Stimulated activated memory B cell treated with anti-CD40 and anti-IgM and Interleukin-4, amounts not matched to agents 10 μg/mL and 1 μg/mL and 100 μg/mL, for 72 hours (primary cell): ENCODE measurements at regions not wholly inside any gene's neighbourhood (a gene's known extent, or its start where the extent isn't known, plus 50 kb on each side); places are given as distances from the start of the nearest gene placed in this dataset.
A peak's percentile ranks its signal among the peaks of the same experiment; 100 is the strongest.
"Not testable (repeated sequence)": the region's sequence is repeated elsewhere in the genome, so short reads cannot be mapped to it uniquely, and the experiment has no call there.

Experiments
- ATAC-seq: fragments of 150-1000 bp; cut with Tn5 transposase; 2 replicates; pipeline ENCODE4 v1.10.0; 2021
- H3K27ac Mint-ChIP-seq: one replicate; pipeline ENCODE4 v1.8.0; 2022; ENCODE audit warnings: mild to moderate bottlenecking, mixed read lengths
- H3K27me3 Mint-ChIP-seq: one replicate; pipeline ENCODE4 v1.8.0; 2022; ENCODE audit warnings: mixed read lengths
- H3K36me3 Mint-ChIP-seq: one replicate; pipeline ENCODE4 v1.8.0; 2022; ENCODE audit warnings: mixed read lengths
- H3K4me1 Mint-ChIP-seq: one replicate; pipeline ENCODE4 v1.8.0; 2022; ENCODE audit warnings: mixed read lengths
- H3K4me3 Mint-ChIP-seq: one replicate; pipeline ENCODE4 v1.8.0; 2022; ENCODE audit warnings: mild to moderate bottlenecking, moderate library complexity, mixed read lengths
- H3K9me3 Mint-ChIP-seq: one replicate; pipeline ENCODE4 v1.8.0; 2022; ENCODE audit warnings: mixed read lengths

DNA sequence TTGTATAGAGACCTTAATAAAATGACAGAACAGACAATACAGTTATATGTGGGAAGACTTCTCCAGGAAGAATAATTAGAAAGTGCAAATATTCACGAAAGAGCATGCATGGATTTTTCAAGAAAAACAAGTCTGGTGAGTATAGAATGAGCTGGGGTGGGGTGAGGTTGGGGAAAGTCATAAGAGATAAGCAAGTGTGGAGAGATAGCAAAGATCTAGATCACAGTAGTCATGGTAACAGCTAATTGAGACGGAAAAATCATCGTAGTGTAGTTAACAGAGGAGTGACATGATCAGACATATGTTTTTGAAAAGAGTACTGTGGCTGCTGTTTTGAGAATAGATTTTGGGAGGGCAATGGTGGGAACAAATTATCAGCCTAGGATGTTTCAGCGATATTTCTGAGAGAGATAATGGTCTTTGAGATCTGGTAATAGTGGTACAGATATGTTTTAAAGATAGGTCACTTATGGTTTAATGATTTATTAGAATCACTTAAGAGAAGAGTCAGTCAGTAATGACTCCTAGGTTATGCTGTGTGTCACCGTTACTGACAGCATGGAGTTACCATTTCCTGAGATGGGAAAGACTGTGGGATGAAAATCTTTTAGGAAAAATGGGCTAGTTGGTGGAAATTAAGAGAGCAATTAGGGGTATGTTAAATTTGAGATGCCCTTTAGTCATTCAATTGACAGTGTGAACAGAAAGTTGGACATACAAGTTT, 248.5 kb upstream of the SLC8A1 start:
- Mint-ChIP-seq H3K4me3 (no peak overlapping the region), H3K27ac (no peak overlapping the region), H3K27me3 (no peaks in the 10 kb centered on the region), H3K9me3 (no peaks in the 10 kb centered on the region), H3K4me1 (no peaks in the 10 kb centered on the region), H3K36me3 (no peaks in the 10 kb centered on the region)
- no peak for ATAC-seq

GRCh38 chr2:40712197-40712894, 260.5 kb upstream of the SLC8A1 start:
- not testable (repeated sequence) for H3K9me3 Mint-ChIP-seq, H3K27ac Mint-ChIP-seq, H3K4me3 Mint-ChIP-seq, ATAC-seq, H3K36me3 Mint-ChIP-seq, H3K4me1 Mint-ChIP-seq, H3K27me3 Mint-ChIP-seq

GRCh38 chr2:40716879-40717278, 265.0 kb upstream of the SLC8A1 start:
- no peak for ATAC-seq
- H3K4me3 Mint-ChIP-seq: no peak overlapping the region
- H3K27me3 Mint-ChIP-seq: no peaks in the 10 kb centered on the region
- H3K4me1 Mint-ChIP-seq: no peaks in the 10 kb centered on the region
- no peak overlapping the region for H3K27ac Mint-ChIP-seq
- H3K36me3 Mint-ChIP-seq: no peaks in the 10 kb centered on the region
- H3K9me3 Mint-ChIP-seq: no peaks in the 10 kb centered on the region

DNA sequence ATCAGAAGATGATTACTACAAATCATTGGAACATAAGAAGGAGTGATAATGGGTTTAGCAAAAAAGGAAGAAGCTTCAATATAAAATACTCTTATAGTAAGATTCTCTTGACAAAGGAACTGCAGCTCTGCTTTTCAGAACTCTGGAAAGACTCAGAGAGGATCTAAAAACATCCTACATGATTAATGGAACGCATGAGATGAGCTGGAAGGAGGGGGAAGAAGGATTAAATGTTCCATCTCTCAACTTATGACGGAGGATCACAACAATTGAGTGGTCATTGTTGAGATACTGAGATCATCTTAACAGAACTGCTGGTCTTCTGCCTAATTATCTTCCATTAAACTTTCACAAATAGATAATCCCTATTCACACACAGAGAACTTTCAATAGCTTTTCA, 267.5 kb upstream of the SLC8A1 start:
- no peaks in the 10 kb centered on the region for H3K4me1 Mint-ChIP-seq
- no peak overlapping the region for H3K4me3 Mint-ChIP-seq
- no peak for ATAC-seq
- no peaks in the 10 kb centered on the region for H3K36me3 Mint-ChIP-seq
- H3K27me3 Mint-ChIP-seq: no peaks in the 10 kb centered on the region
- no peak overlapping the region for H3K27ac Mint-ChIP-seq
- H3K9me3 Mint-ChIP-seq: no peaks in the 10 kb centered on the region

GRCh38 chr2:40721595-40721994, 269.7 kb upstream of the SLC8A1 start:
- Mint-ChIP-seq H3K27me3 (no peaks in the 10 kb centered on the region), H3K4me1 (no peaks in the 10 kb centered on the region), H3K4me3 (no peak overlapping the region), H3K27ac (no peak overlapping the region), H3K9me3 (no peaks in the 10 kb centered on the region), H3K36me3 (no peaks in the 10 kb centered on the region)
- peak; percentile 53 for ATAC-seq

- Mint-ChIP-seq H3K4me3 (no peak overlapping the region), H3K27me3 (no peaks in the 10 kb centered on the region), H3K4me1 (no peaks in the 10 kb centered on the region), H3K36me3 (no peaks in the 10 kb centered on the region), H3K9me3 (no peaks in the 10 kb centered on the region), H3K27ac (no peak overlapping the region)
- ATAC-seq: no peak
Observed at GRCh38 chr2:40723194-40723593, 271.3 kb upstream of the SLC8A1 start.

- Mint-ChIP-seq H3K4me1 (no peaks in the 10 kb centered on the region), H3K9me3 (no peaks in the 10 kb centered on the region), H3K27ac (no peak overlapping the region), H3K27me3 (no peaks in the 10 kb centered on the region), H3K36me3 (no peaks in the 10 kb centered on the region), H3K4me3 (no peak overlapping the region)
- no peak for ATAC-seq
Observed at GRCh38 chr2:40725040-40725439, 273.1 kb upstream of the SLC8A1 start.

- no peaks in the 10 kb centered on the region for H3K36me3 Mint-ChIP-seq
- ATAC-seq: no peak
- H3K9me3 Mint-ChIP-seq: no peaks in the 10 kb centered on the region
- H3K27me3 Mint-ChIP-seq: no peaks in the 10 kb centered on the region
- no peak overlapping the region for H3K4me3 Mint-ChIP-seq
- H3K4me1 Mint-ChIP-seq: no peaks in the 10 kb centered on the region
- H3K27ac Mint-ChIP-seq: no peak overlapping the region
Observed at GRCh38 chr2:40725950-40726349, 274.1 kb upstream of the SLC8A1 start.

- no peak overlapping the region for H3K27ac Mint-ChIP-seq
- no peaks in the 10 kb centered on the region for H3K27me3 Mint-ChIP-seq
Observed at GRCh38 chr2:40734797-40735196, 282.9 kb upstream of the SLC8A1 start.

DNA sequence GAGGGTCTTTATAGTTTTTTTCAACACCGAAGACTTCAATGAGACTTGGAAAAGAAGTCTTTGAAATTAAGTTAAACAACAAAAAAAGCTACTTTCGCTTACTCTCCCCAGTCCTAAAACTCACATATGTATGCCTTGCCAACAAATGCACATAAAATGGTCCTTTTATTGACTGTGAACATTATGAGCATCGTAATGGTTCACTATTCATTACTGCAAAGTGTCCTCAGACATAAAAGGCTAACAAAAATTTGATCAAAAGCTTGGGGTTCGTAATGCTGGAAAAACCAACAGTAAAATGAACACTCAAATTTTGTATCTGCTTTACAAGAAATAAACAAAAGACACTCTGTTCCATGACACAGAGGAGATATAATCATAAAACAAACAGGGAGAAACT, 285.3 kb upstream of the SLC8A1 start:
- Mint-ChIP-seq H3K27ac (no peak overlapping the region), H3K4me3 (no peak overlapping the region), H3K4me1 (no peaks in the 10 kb centered on the region), H3K27me3 (no peaks in the 10 kb centered on the region), H3K36me3 (no peaks in the 10 kb centered on the region), H3K9me3 (no peaks in the 10 kb centered on the region)
- no peak for ATAC-seq

More at GRCh38 chr2:40734797-40735196, 282.9 kb upstream of the SLC8A1 start:
- H3K4me3 Mint-ChIP-seq: no peak overlapping the region
- no peaks in the 10 kb centered on the region for H3K4me1 Mint-ChIP-seq
- H3K9me3 Mint-ChIP-seq: no peaks in the 10 kb centered on the region
- ATAC-seq: no peak
- no peaks in the 10 kb centered on the region for H3K36me3 Mint-ChIP-seq

DNA sequence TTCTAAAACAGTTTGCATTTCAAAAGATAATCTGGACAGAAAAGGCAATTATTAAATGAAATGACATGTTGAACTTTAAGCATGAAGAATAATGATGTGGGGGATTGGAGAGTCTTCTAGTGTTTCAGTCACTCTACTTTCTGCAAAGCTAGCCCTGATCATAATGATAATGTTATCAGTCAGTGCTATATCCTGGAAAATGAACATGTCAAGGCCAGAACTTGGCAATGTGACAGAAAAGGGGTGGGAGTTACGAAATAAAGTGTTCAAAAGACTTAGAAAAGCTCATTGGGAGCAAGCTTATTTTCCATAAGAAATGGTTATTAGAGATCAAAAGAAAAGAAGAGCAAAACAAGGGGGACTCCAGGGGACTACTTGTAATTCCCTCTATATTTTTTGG, 288.5 kb upstream of the SLC8A1 start:
- Mint-ChIP-seq H3K4me3 (no peak overlapping the region), H3K27ac (no peak overlapping the region), H3K36me3 (no peaks in the 10 kb centered on the region), H3K27me3 (no peaks in the 10 kb centered on the region), H3K9me3 (no peaks in the 10 kb centered on the region), H3K4me1 (no peaks in the 10 kb centered on the region)
- no peak for ATAC-seq

GRCh38 chr2:40741532-40741931, 289.6 kb upstream of the SLC8A1 start:
- H3K4me1 Mint-ChIP-seq: no peaks in the 10 kb centered on the region
- H3K9me3 Mint-ChIP-seq: no peaks in the 10 kb centered on the region
- H3K27me3 Mint-ChIP-seq: no peaks in the 10 kb centered on the region
- H3K36me3 Mint-ChIP-seq: no peaks in the 10 kb centered on the region
- H3K27ac Mint-ChIP-seq: no peak overlapping the region
- no peak for ATAC-seq
- H3K4me3 Mint-ChIP-seq: no peak overlapping the region

DNA sequence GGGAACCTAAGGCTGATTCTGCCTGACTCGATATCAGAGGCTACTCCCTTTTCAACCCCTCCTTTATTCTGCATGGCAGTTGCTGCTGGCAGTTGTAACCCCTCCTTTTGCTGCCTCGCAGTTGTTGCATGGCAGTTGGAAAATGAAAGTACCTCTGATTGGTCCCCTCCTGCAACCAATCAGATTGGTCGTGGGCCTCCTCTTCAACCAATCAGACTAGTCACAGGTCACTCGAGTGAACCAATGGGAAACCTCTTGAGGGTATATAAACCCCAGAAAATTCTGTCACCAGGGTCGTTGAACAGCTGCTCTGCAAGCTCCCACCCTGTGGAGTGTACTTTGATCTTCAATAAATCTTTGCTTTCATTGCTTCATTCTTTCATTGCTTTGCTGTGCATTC, 294.3 kb upstream of the SLC8A1 start:
- H3K27me3 Mint-ChIP-seq: no peaks in the 10 kb centered on the region
- H3K4me1 Mint-ChIP-seq: no peaks in the 10 kb centered on the region
- ATAC-seq: no peak
- H3K4me3 Mint-ChIP-seq: no peak overlapping the region
- H3K27ac Mint-ChIP-seq: no peak overlapping the region
- no peaks in the 10 kb centered on the region for H3K36me3 Mint-ChIP-seq
- H3K9me3 Mint-ChIP-seq: no peaks in the 10 kb centered on the region

DNA sequence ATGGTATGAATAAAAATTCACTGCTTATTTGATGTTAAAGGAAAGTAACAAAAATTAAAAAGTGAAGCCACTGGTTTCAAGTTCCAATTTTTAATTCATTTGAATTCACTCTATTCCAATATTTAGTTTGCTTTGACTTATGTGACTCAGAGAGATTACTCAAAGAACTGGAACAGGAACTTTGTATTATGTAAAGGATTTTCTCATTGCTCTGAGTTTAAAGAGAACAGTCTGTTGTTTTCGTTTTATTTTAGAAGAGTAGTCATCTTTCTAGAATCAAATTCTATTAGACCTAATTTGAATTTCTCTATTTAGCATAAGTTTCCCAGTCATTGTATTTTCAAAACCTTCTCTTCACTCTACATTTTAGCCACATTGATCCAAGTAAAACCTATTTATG, 300.1 kb upstream of the SLC8A1 start:
- no peaks in the 10 kb centered on the region for H3K9me3 Mint-ChIP-seq
- H3K4me3 Mint-ChIP-seq: no peak overlapping the region
- H3K4me1 Mint-ChIP-seq: no peaks in the 10 kb centered on the region
- no peak overlapping the region for H3K27ac Mint-ChIP-seq
- no peak for ATAC-seq
- no peaks in the 10 kb centered on the region for H3K36me3 Mint-ChIP-seq
- H3K27me3 Mint-ChIP-seq: no peaks in the 10 kb centered on the region

DNA sequence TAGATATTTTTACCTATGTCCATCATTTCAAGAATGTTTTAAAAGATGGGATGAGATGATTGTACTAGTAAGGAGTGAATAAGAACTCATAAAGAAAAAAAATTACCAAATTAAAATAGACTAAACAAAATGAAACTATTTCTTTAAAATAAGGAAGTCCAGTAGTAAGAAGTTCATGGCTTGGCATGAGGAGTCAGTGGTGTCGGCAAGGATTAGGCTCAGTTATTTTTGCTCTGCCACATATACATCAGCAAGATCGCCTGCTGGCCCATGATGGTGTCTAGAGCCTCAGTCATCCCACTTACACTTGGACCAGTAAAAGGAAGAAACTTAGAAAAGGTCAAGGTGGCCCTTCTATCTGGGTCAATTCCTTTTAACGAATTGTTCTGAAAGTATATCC, 300.9 kb upstream of the SLC8A1 start:
- no peaks in the 10 kb centered on the region for H3K36me3 Mint-ChIP-seq
- H3K27me3 Mint-ChIP-seq: no peaks in the 10 kb centered on the region
- no peaks in the 10 kb centered on the region for H3K9me3 Mint-ChIP-seq
- no peak overlapping the region for H3K27ac Mint-ChIP-seq
- H3K4me1 Mint-ChIP-seq: no peaks in the 10 kb centered on the region
- H3K4me3 Mint-ChIP-seq: no peak overlapping the region
- no peak for ATAC-seq

GRCh38 chr2:40754912-40755311, 303.0 kb upstream of the SLC8A1 start:
- Mint-ChIP-seq H3K27ac (no peak overlapping the region), H3K9me3 (no peaks in the 10 kb centered on the region), H3K4me1 (no peaks in the 10 kb centered on the region), H3K36me3 (no peaks in the 10 kb centered on the region), H3K4me3 (no peak overlapping the region), H3K27me3 (no peaks in the 10 kb centered on the region)
- ATAC-seq: no peak
